Stimulated activated CD8-positive, alpha-beta memory T cell treated with anti-CD3 and anti-CD28 coated beads, Interleukin-4, amount 100 ng/mL, for 1 hour (primary cell): ENCODE measurements at regions not wholly inside any gene's neighbourhood (a gene's known extent, or its start where the extent isn't known, plus 50 kb on each side); places are given as distances from the start of the nearest gene placed in this dataset.

ENCODE experiments used
- DNase-seq, 2 donors: peaks; one replicate each; pipeline ENCODE4 v3.0.0-alpha.2; 2020; ENCODE audit warnings: low read depth in 2 of 2, low spot score in 1 of 2

DNA sequence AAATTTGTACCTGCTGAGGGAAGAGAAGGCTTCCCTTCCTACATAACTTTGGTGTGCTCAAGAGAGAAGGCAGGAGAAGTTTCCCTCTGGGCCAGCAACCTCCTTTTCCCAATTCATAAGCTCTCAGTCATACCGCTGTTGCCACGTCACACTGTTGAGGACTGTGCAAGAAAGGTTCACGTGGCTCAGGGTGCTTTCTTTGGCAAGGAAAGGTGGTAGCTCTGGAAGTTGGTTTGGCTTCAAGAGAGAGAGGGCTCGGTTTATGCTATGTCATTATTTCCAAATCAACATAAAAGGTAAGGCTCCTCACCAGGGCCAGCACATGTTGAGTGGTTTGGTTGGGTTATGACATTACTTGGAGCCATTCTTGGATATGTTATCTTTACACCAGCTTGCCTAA lies 77.3 kb downstream of the TNFSF18 start:
- DNase-seq, result no peak

DNA sequence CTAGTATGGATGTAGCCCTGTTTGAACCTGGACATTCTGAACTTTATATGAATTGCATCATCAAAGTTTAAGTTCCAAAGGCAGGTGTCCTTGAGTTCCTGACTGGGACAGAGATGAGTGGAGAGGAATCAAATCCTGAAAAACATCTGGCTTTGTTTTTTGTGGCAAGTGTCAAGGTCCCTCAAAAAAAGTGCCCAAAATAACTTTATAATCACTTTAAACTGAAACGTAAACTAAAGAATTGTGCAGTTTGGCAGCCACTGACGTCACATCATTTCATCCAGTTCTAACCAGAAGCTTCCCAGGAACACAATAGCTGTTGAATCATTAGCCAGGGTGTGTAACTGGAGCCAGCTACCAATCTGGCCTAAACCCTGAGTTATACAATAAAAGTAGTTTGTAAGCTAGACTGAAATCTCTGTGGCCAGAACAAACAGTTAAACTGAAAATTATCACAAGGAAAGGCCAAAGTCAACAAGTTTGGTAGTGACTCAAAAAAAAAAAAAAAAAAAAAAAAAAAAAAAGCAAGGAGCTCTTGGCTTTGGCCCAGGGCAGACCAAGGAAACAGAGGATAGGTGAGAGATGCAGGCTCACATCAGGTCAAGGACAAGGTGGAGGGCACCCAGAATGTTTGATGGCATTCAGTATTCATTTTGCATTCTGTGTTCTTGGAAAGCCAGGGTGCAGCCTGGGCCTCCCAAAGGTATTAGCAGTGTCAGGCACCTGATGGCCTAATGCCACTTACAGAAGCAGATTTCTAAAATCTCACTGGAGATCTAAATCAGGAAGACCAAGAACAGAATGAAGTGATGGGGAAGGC lies 74.3 kb downstream of the TNFSF18 start:
- no peak for DNase-seq

DNA sequence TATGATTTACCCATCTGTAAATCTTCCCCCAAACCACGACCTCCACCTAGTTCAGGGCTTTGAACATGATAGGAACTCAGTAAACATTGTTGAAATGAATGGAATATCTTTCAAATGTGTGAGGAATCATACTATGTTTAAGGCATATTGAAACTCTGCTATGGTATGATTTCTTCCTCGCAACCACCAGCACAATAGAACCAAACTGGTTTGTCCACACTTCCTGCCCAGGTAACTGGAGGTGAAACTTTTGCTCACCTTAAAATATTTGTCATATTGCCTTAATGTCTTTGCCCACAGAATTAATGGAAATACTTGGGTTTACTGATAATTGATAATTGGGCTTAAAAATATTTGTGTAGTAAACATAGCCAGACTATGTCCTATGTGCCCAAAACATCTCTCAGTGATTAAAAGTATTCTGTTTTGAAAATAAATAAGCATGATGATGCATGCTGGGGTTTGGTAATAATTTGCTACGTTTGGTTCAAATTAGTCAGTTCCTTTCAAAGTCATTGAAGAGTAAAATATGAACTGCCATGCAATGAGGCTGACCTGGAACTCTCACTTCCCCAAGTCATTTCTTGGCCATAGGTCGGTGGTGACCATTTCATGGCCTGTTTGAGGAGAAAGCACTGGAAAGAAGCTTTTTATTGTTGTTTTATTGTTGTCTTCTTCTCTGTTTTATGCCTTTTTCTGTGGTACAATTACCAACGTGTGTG lies 73.3 kb downstream of the TNFSF18 start:
- no peak for DNase-seq

DNA sequence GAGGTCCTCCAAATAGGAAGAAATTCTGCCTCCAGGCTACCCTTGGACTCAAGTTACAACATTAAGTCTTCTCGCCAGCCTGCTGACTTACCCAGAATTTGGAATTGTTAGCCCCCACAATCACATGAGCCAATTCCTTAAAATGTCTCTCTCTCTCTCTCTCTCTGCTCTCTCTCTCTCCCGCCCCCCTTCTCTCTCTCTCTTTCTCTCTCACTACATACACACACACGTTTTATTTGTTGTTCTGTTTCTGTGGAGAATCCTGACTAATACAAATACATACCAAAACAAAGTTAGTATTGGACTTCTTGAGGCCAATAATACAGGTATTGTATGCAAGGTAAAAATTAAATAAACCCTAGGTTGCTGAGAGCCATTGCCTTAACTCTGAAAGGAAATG lies 72.1 kb downstream of the TNFSF18 start:
- no peak for DNase-seq

DNA sequence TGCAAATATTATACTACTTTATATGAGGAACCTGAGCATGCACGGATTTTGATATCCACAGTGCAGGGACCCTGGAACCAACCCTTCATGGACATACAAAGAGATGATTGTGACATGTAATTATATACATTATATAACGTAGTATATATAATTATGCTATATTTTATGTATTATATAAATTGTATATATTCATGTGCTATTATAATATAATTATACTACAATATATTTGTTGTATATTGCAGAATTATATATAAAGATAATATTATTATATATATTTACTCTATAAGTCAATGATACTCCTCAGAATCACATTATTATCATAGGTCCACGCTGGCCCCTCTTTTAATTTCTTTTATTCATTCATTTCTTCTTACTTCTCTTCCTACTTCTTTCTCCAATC lies 70.9 kb downstream of the TNFSF18 start:
- DNase-seq, result no peak

DNA sequence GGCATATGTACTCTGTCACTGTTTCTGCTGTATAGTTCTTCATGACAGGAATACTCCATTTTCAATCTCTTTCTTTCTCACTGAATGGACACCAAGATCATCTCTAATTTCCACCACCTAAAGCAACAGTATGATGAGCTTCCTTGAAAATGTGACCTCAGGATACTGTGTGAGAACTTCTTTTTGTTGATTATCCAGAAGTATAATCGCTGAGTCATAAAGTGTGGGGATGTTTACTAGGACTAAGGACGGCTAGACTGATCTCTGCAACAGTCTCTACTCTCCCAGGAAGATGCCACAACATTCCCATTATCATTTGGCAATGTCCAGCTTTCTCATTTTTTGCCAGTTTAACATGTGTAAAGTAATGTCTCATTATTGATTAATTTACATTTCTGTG lies 70.3 kb downstream of the TNFSF18 start:
- no peak for DNase-seq

DNA sequence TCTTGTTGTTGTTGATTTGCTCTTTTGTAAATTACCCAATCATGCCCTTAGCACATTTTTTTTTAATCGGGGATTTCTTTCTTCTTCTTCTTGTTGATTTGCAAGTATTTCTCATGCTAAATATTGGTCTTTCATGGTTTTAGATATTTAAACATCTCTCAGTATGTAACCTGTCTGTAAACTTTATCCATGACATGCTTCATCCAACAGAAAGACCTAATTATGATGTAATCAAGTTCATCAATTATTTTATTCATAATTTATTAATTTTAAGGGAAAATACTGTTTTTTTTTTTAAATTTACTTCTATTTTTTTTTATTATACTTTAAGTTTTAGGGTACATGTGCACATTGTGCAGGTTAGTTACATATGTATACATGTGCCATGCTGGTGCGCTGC lies 69.8 kb downstream of the TNFSF18 start:
- DNase-seq, result no peak
